WTC11 (cell line): ENCODE measurements at regions not wholly inside any gene's neighbourhood (a gene's known extent, or its start where the extent isn't known, plus 50 kb on each side); places are given as distances from the start of the nearest gene placed in this dataset.

Experiments
- ATAC-seq: fragments of 200-7000 bp; cut with Tn5 transposase; 2 replicates; pipeline ENCODE4 v1.10.0; 2021; ENCODE audit warnings: mild to moderate bottlenecking, moderate library complexity
- CTCF ChIA-PET: fragments of 300-600 bp; sonication (Branson Sonifier 250); formaldehyde crosslinking; loops from one replicate; lab custom pipeline; 2021; ENCODE audit warnings: antibody characterized with exemption; lab: Charles Lee
- POLR2A ChIA-PET: fragments of 350-600 bp; sonication (Branson Sonifier 250); formaldehyde crosslinking; loops from one replicate; lab custom pipeline; 2021; ENCODE audit warnings: antibody characterized with exemption; lab: Charles Lee
- DNase-seq: peaks from one replicate; pipeline ENCODE4 v3.0.0; 2021; ENCODE audit warnings: low spot score
- H3K27ac Mint-ChIP-seq: 2 replicates; pipeline ENCODE4 v1.8.0; 2021; ENCODE audit warnings: mixed read lengths
- H3K27me3 Mint-ChIP-seq: 2 replicates; pipeline ENCODE4 v1.8.0; 2021; ENCODE audit warnings: low read depth, mild to moderate bottlenecking, moderate library complexity, mixed read lengths
- H3K36me3 Mint-ChIP-seq: 2 replicates; pipeline ENCODE4 v1.8.0; 2021; ENCODE audit warnings: mixed read lengths
- H3K4me1 Mint-ChIP-seq: 2 replicates; pipeline ENCODE4 v1.8.0; 2022; ENCODE audit warnings: mixed read lengths
- H3K4me3 Mint-ChIP-seq: 2 replicates; pipeline ENCODE4 v1.8.0; 2021; ENCODE audit warnings: mild to moderate bottlenecking, moderate library complexity, mixed read lengths
- H3K9me3 Mint-ChIP-seq: 2 replicates; pipeline ENCODE4 v1.8.0; 2021; ENCODE audit warnings: mixed read lengths
- AFF4 ChIP-seq: sonication (generic); formaldehyde crosslinking; IDR thresholded peaks from 2 replicates; pipeline ENCODE4 v1.8.1; 2023; ENCODE audit warnings: mild to moderate bottlenecking, missing genetic modification reagents, borderline replicate concordance
- CBFB ChIP-seq: sonication (generic); formaldehyde crosslinking; IDR thresholded peaks from 2 replicates; pipeline ENCODE4 v1.8.1; 2022; ENCODE audit warnings: mild to moderate bottlenecking, low read depth, missing genetic modification reagents
- CDX4 ChIP-seq: fragments of 250-450 bp; sonication (Bioruptor Pico); IDR thresholded peaks from 2 replicates; pipeline ENCODE4 v1.9.0; 2021; ENCODE audit warnings: moderate library complexity, mild to moderate bottlenecking, inconsistent platforms, borderline replicate concordance
- FOXP4 ChIP-seq: sonication (generic); formaldehyde crosslinking; IDR thresholded peaks from 2 replicates; pipeline ENCODE4 v1.8.0; 2022; ENCODE audit warnings: mild to moderate bottlenecking, missing genetic modification reagents
- HMGXB4 ChIP-seq: sonication (generic); formaldehyde crosslinking; IDR thresholded peaks from 2 replicates; pipeline ENCODE4 v1.8.1; 2023; ENCODE audit warnings: mild to moderate bottlenecking, moderate library complexity, missing genetic modification reagents
- MAX ChIP-seq: sonication (generic); formaldehyde crosslinking; IDR thresholded peaks from 2 replicates; pipeline ENCODE4 v1.8.0; 2022; ENCODE audit warnings: mild to moderate bottlenecking, missing genetic modification reagents
- NFATC4 ChIP-seq: fragments of 250-450 bp; sonication (Bioruptor Pico); IDR thresholded peaks from 2 replicates; pipeline ENCODE4 v1.9.0; 2021; ENCODE audit warnings: mild to moderate bottlenecking
- NFE2L1 ChIP-seq: sonication (generic); formaldehyde crosslinking; IDR thresholded peaks from 2 replicates; pipeline ENCODE4 v1.8.1; 2023; ENCODE audit warnings: missing genetic modification reagents
- NR1H2 ChIP-seq: sonication (generic); formaldehyde crosslinking; IDR thresholded peaks from 2 replicates; pipeline ENCODE4 v1.9.0; 2021; ENCODE audit warnings: mild to moderate bottlenecking, moderate library complexity, missing genetic modification reagents
- RELA ChIP-seq: sonication (generic); formaldehyde crosslinking; IDR thresholded peaks from 2 replicates; pipeline ENCODE4 v1.8.1; 2022; ENCODE audit warnings: missing genetic modification reagents, mild to moderate bottlenecking, borderline replicate concordance
- SMAD4 ChIP-seq: sonication (generic); formaldehyde crosslinking; IDR thresholded peaks from 2 replicates; pipeline ENCODE4 v1.8.0; 2022; ENCODE audit warnings: mild to moderate bottlenecking, missing genetic modification reagents
- TEAD4 ChIP-seq: sonication (generic); formaldehyde crosslinking; IDR thresholded peaks from 2 replicates; pipeline ENCODE4 v1.8.0; 2022; ENCODE audit warnings: mild to moderate bottlenecking, missing genetic modification reagents
- TP53 ChIP-seq: sonication (generic); formaldehyde crosslinking; IDR thresholded peaks from 2 replicates; pipeline ENCODE4 v1.8.1; 2023; ENCODE audit warnings: mild to moderate bottlenecking, missing genetic modification reagents
- ZBTB21 ChIP-seq: sonication (generic); formaldehyde crosslinking; IDR thresholded peaks from 2 replicates; pipeline ENCODE4 v1.8.1; 2023; ENCODE audit warnings: mild to moderate bottlenecking, missing genetic modification reagents, borderline replicate concordance
- ZNF219 ChIP-seq: sonication (generic); formaldehyde crosslinking; IDR thresholded peaks from 2 replicates; pipeline ENCODE4 v1.8.0; 2023; ENCODE audit warnings: missing genetic modification reagents, mild to moderate bottlenecking, borderline replicate concordance
- ZNF396 ChIP-seq: fragments of 250-450 bp; sonication (Bioruptor Pico); IDR thresholded peaks from 2 replicates; pipeline ENCODE4 v1.8.0; 2021; ENCODE audit warnings: mild to moderate bottlenecking, moderate library complexity, borderline replicate concordance
- ZNF425 ChIP-seq: fragments of 250-450 bp; sonication (Bioruptor Pico); conservative IDR thresholded peaks from 2 replicates; pipeline ENCODE4 v1.9.0; 2021; ENCODE audit warnings: mild to moderate bottlenecking

GRCh38 chr7:116417593-116418345 is 81.8 kb upstream of the CAV2 start:
- TF ChIP-seq TEAD4 (CRISPR knock-in tag), result no peak
- TF ChIP-seq NR1H2 (CRISPR knock-in tag), result no peak
- ChIA-PET CTCF (no interaction called here), POLR2A (no interaction called here)
- Mint-ChIP-seq H3K9me3 (no peaks in the 10 kb centered on the region), H3K4me1 (peaks cover 15% of the 10 kb centered on the region), H3K36me3 (no peaks in the 10 kb centered on the region), H3K4me3 (no peak overlapping the region), H3K27me3 (no peaks in the 10 kb centered on the region), H3K27ac (no peak overlapping the region)
- ATAC-seq, result no peak
- DNase-seq, result no peak

- CTCF ChIA-PET, result no interaction called here
- DNase-seq (no peak), ATAC-seq (no peak)
- H3K36me3 Mint-ChIP-seq, result no peaks in the 10 kb centered on the region
- no peak overlapping the region for H3K4me3 Mint-ChIP-seq
- H3K9me3 Mint-ChIP-seq, result no peaks in the 10 kb centered on the region
- no peak overlapping the region for H3K27ac Mint-ChIP-seq
- TF ChIP-seq MAX (CRISPR knock-in tag), result no peak
- no peak for TF ChIP-seq CBFB (CRISPR knock-in tag)
- TF ChIP-seq NFATC4 (CRISPR knock-in tag), result no peak
- TF ChIP-seq TP53, result no peak
- TF ChIP-seq CDX4, result no peak
- POLR2A ChIA-PET, result no interaction called here
- H3K27me3 Mint-ChIP-seq, result no peaks in the 10 kb centered on the region
- peaks cover 18% of the 10 kb centered on the region for H3K4me1 Mint-ChIP-seq
Observed at GRCh38 chr7:116418524-116418923, 81.0 kb upstream of the CAV2 start.

GRCh38 chr7:116420003-116420402 is 79.5 kb upstream of the CAV2 start:
- H3K4me1 Mint-ChIP-seq, result peaks cover 26% of the 10 kb centered on the region
- DNase-seq (no peak), ATAC-seq (no peak)
- H3K27me3 Mint-ChIP-seq, result no peaks in the 10 kb centered on the region
- no peaks in the 10 kb centered on the region for H3K9me3 Mint-ChIP-seq
- CTCF ChIA-PET, result no interaction called here
- TF ChIP-seq HMGXB4 (CRISPR knock-in tag) (no peak), NFE2L1 (CRISPR knock-in tag) (no peak), ZNF219 (CRISPR knock-in tag) (no peak), ZNF396 (CRISPR knock-in tag) (no peak), ZNF425 (CRISPR knock-in tag) (no peak), TEAD4 (CRISPR knock-in tag) (no peak), SMAD4 (no peak), ZBTB21 (CRISPR knock-in tag) (no peak), RELA (CRISPR knock-in tag) (no peak), AFF4 (CRISPR knock-in tag) (no peak), FOXP4 (CRISPR knock-in tag) (no peak)
- H3K4me3 Mint-ChIP-seq, result no peak overlapping the region
- POLR2A ChIA-PET, result no interaction called here
- no peaks in the 10 kb centered on the region for H3K36me3 Mint-ChIP-seq
- no peak overlapping the region for H3K27ac Mint-ChIP-seq
